ENCODE measurements at regions not wholly inside any gene's neighbourhood (a gene's known extent, or its start where the extent isn't known, plus 50 kb on each side); places are given as distances from the start of the nearest gene placed in this dataset.
"Not testable (repeated sequence)": the region's sequence is repeated elsewhere in the genome, so short reads cannot be mapped to it uniquely, and the experiment has no call there.

DNA sequence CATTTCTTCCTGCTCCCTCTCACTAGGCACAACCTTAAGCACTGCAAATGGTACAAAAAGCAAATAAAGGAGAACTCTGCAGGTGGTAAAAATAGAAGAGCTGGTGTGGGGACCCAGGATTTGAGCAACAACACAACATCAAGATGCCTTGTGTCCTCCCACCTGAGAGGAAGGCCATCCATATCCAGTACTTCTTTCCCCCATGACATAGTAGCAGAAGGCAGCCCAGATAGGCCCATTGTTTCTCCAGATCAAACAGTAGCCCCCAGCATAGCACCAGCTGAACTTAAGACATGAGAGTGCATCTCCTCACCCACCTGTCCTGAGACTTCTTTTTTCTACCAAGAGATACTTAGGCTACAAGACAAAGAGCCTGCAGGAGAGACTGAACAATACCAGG is 180.5 kb downstream of the GOLGA6L6 start:
- Histone ChIP-seq H3K36me3 (ENCODE audit: control insufficient read depth in 3 of 3, insufficient read depth in 2 of 3, low read depth in 1 of 3, low read length in 3 of 3) (no peaks in the 10 kb centered on the region), H3K4me1 (ENCODE audit: control insufficient read depth in 3 of 3, insufficient read depth in 2 of 3, low read depth in 1 of 3, low read length in 2 of 3) (no peaks in the 10 kb centered on the region), H3K27ac (ENCODE audit: low read depth in 1 of 3, low read length in 2 of 3) (no peak overlapping the region), H3K9me3 (ENCODE audit: control insufficient read depth in 2 of 2, insufficient read depth in 1 of 2, low read depth in 1 of 2, low read length in 1 of 2) (peaks cover 3 to 38% of the 10 kb centered on the region in 2 donors), H3K4me3 (ENCODE audit: low read depth in 1 of 3, low read length in 3 of 3) (no peak overlapping the region), H3K27me3 (ENCODE audit: control insufficient read depth in 3 of 3, insufficient read depth in 3 of 3, low read length in 3 of 3) (peaks cover 0 to 3% (median 0%) of the 10 kb centered on the region in 3 donors)
- FAIRE-seq (no peak), DNase-seq (no peak)

DNA sequence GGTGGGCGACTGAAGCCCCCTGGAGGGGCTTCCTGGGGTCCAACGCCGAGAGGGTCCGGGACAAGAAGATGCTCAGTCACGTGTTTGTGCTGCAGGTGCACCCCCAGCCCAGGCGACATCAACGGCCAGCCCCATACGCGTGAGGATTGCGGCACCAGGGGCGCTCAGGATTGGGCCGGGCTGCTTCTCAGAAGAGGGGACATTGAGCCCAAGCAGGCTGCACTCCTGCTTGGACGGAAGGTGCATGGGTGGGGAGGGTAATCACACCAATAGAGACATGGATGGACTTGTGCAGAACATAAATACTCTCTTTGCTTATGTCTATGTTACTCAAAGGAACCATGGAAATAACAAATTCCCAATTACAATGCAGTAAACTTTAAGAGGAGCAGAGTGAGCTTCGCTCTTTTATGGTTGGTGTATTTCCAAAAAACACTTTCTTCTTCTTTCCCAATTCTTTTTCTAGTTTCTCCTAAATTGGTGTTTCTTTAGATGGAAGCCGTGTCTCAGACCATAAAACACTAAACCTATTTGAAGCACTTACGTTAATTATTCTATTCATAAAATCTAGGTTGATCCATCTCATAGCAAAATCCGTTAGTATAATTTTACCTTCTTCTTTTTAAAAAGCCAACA is 182.7 kb downstream of the GOLGA6L6 start:
- peaks cover 3 to 58% of the 10 kb centered on the region in 2 donors for H3K9me3 ChIP-seq (ENCODE audit: control insufficient read depth in 2 of 2, insufficient read depth in 1 of 2, low read depth in 1 of 2, low read length in 1 of 2)
- H3K4me3 ChIP-seq (ENCODE audit: low read depth in 1 of 3, low read length in 3 of 3): no peak overlapping the region
- H3K4me1 ChIP-seq (ENCODE audit: control insufficient read depth in 3 of 3, insufficient read depth in 2 of 3, low read depth in 1 of 3, low read length in 2 of 3): no peaks in the 10 kb centered on the region
- no peak overlapping the region for H3K27ac ChIP-seq (ENCODE audit: low read depth in 1 of 3, low read length in 2 of 3)
- peaks cover 0 to 3% (median 0%) of the 10 kb centered on the region in 3 donors for H3K27me3 ChIP-seq (ENCODE audit: control insufficient read depth in 3 of 3, insufficient read depth in 3 of 3, low read length in 3 of 3)
- 74 to 79% (median 76%) methylated on average over 17 of the region's 17 CpGs for WGBS, 3 donors
- no peaks in the 10 kb centered on the region for H3K36me3 ChIP-seq (ENCODE audit: control insufficient read depth in 3 of 3, insufficient read depth in 2 of 3, low read depth in 1 of 3, low read length in 3 of 3)
- no peak for DNase-seq
- no peak for FAIRE-seq

DNA sequence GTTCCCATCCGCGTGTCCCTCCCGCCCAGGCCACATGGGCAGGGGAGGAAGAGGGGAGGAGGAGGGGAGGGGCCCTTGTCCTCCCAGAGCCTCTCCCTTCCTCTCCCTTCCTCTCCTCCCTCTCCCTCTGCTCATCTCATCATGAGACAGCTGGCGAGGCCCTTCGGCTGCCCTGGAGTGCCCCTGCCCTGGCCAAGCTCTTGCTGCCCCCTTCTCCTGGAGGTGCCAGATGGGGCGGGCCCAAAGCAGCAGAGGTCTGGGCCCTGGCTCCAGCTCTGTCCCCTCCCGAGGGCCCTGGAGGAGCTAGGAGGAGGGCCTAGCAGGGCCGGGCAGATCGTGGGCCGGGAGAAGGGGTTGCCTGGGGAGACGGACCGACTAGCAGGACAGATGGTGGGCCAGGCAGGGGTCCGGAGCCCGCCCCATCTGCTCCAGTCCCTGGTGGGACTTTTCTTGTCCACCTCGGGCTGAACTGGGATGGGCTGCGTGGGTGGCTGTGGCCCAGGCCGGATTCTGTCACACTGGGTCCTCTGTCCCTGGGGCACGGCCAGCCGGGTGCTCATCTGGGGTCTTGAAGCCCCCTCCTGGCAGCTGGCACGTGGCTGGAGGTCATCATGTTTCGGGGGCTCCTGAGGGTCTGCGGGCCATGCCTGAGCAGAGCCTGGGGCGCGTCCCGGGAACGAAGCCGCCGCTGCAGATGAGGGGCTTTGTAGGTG is 183.4 kb downstream of the GOLGA6L6 start:
- no peak overlapping the region for H3K27ac ChIP-seq (ENCODE audit: low read depth in 1 of 3, low read length in 2 of 3)
- H3K4me3 ChIP-seq (ENCODE audit: low read depth in 1 of 3, low read length in 3 of 3): no peak overlapping the region
- no peak for FAIRE-seq
- no peaks in the 10 kb centered on the region for H3K36me3 ChIP-seq (ENCODE audit: control insufficient read depth in 3 of 3, insufficient read depth in 2 of 3, low read depth in 1 of 3, low read length in 3 of 3)
- H3K4me1 ChIP-seq (ENCODE audit: control insufficient read depth in 3 of 3, insufficient read depth in 2 of 3, low read depth in 1 of 3, low read length in 2 of 3): no peaks in the 10 kb centered on the region
- DNase-seq: no peak
- peaks cover 0 to 3% (median 0%) of the 10 kb centered on the region in 3 donors for H3K27me3 ChIP-seq (ENCODE audit: control insufficient read depth in 3 of 3, insufficient read depth in 3 of 3, low read length in 3 of 3)
- peaks cover 3 to 60% of the 10 kb centered on the region in 2 donors for H3K9me3 ChIP-seq (ENCODE audit: control insufficient read depth in 2 of 2, insufficient read depth in 1 of 2, low read depth in 1 of 2, low read length in 1 of 2)
- WGBS, 3 donors: 87 to 88% (median 88%) methylated on average over 28 of the region's 28 CpGs

DNA sequence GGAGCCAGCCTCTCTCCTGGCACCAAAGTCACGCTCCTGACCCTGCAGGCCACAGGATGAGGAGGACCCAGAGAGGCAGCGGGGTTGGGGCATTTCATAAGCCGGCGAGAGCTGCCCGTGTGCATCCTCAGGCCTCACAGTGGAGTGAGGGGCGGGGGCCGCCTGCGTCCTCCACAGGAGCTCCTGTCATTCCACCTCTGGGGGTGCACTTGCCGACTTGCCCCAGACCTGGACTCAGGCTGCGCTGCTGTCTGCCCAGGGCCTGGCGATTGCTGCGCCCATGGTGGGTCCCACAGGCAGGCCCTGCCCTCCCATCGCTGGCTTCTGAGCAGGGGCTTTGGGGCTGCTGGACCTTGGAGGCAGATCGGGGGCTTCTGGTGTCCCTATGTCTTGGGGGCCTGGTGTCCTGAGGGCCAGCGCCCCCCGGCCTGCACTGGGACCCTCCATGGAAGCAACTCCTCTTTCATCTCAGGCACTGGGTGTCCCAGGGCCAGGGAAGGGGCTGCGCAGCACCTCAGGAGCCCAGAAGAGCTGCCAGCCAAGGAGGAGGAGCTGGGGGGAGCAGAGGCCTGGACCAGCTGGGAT is 184.0 kb downstream of the GOLGA6L6 start:
- Histone ChIP-seq H3K9me3 (ENCODE audit: control insufficient read depth in 2 of 2, insufficient read depth in 1 of 2, low read depth in 1 of 2, low read length in 1 of 2) (peaks cover 3 to 65% of the 10 kb centered on the region in 2 donors), H3K4me1 (ENCODE audit: control insufficient read depth in 3 of 3, insufficient read depth in 2 of 3, low read depth in 1 of 3, low read length in 2 of 3) (no peaks in the 10 kb centered on the region), H3K27me3 (ENCODE audit: control insufficient read depth in 3 of 3, insufficient read depth in 3 of 3, low read length in 3 of 3) (peaks cover 0 to 3% (median 0%) of the 10 kb centered on the region in 3 donors), H3K4me3 (ENCODE audit: low read depth in 1 of 3, low read length in 3 of 3) (no peak overlapping the region), H3K36me3 (ENCODE audit: control insufficient read depth in 3 of 3, insufficient read depth in 2 of 3, low read depth in 1 of 3, low read length in 3 of 3) (no peaks in the 10 kb centered on the region), H3K27ac (ENCODE audit: low read depth in 1 of 3, low read length in 2 of 3) (no peak overlapping the region)
- FAIRE-seq (no peak), DNase-seq (no peak)
- 84 to 90% (median 88%) methylated on average over 17 of the region's 17 CpGs for WGBS, 3 donors

DNA sequence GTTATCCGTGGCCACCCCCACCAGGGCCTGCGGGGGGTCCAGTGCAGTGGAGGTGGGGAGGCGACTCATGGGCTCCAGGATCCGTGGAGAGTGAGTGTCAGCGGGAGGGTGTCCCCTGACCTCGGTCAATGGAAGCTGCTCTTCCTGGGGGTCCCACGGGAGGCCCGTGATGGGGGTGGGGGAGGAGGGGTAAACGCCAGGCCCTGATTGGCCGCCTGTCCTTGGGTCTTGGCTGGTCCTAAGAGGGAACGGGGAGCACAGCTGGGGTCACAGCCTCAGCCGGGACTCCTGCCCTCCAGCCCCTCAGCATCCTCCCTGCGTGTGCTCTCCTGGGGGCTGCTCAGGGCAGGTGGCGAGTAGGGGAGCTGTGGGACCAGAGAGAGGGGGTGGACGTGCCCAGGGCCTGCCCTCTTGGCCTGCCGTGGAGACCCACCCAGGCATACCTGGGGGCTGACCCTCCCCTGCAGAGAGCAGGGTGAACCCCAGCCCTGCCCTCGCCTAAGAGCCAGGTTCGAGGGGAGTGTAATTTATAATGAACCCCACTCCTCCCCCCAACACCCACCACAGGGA is 184.6 kb downstream of the GOLGA6L6 start:
- Histone ChIP-seq H3K27ac (ENCODE audit: low read depth in 1 of 3, low read length in 2 of 3) (no peak overlapping the region), H3K4me3 (ENCODE audit: low read depth in 1 of 3, low read length in 3 of 3) (no peak overlapping the region), H3K4me1 (ENCODE audit: control insufficient read depth in 3 of 3, insufficient read depth in 2 of 3, low read depth in 1 of 3, low read length in 2 of 3) (no peaks in the 10 kb centered on the region), H3K27me3 (ENCODE audit: control insufficient read depth in 3 of 3, insufficient read depth in 3 of 3, low read length in 3 of 3) (peaks cover 0 to 3% (median 0%) of the 10 kb centered on the region in 3 donors), H3K9me3 (ENCODE audit: control insufficient read depth in 2 of 2, insufficient read depth in 1 of 2, low read depth in 1 of 2, low read length in 1 of 2) (peaks cover 3 to 70% of the 10 kb centered on the region in 2 donors), H3K36me3 (ENCODE audit: control insufficient read depth in 3 of 3, insufficient read depth in 2 of 3, low read depth in 1 of 3, low read length in 3 of 3) (no peaks in the 10 kb centered on the region)
- 83 to 84% (median 83%) methylated on average over 18 of the region's 18 CpGs for WGBS, 3 donors
- DNase-seq (no peak), FAIRE-seq (no peak)

DNA sequence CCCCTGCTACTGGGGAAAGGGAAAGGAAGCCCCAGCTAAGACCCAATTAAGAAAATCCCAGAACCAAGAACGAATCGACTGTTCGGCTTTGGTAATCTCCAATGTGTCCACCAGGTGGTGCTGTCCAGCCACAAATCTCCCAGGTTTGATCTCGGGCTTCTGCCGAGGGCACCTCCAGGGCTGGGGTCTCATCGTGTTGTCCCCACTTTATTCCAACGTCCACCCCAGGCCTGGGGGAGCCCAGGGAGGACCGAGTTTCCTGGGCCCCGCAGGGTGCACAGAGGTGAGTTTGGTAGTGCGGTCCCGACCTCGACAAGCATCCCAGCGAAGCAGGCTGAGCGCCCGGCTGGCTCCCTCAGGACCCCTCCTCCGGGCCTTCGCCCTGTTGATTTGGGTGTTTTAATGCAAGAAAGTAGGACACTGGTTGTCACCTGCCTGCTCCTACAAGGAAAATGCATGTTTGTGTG is 185.1 kb downstream of the GOLGA6L6 start:
- Histone ChIP-seq H3K4me3 (ENCODE audit: low read depth in 1 of 3, low read length in 3 of 3) (no peak overlapping the region), H3K4me1 (ENCODE audit: control insufficient read depth in 3 of 3, insufficient read depth in 2 of 3, low read depth in 1 of 3, low read length in 2 of 3) (no peaks in the 10 kb centered on the region), H3K9me3 (ENCODE audit: control insufficient read depth in 2 of 2, insufficient read depth in 1 of 2, low read depth in 1 of 2, low read length in 1 of 2) (peaks cover 3 to 76% of the 10 kb centered on the region in 2 donors), H3K27ac (ENCODE audit: low read depth in 1 of 3, low read length in 2 of 3) (no peak overlapping the region), H3K36me3 (ENCODE audit: control insufficient read depth in 3 of 3, insufficient read depth in 2 of 3, low read depth in 1 of 3, low read length in 3 of 3) (no peaks in the 10 kb centered on the region), H3K27me3 (ENCODE audit: control insufficient read depth in 3 of 3, insufficient read depth in 3 of 3, low read length in 3 of 3) (peaks cover 0 to 3% (median 0%) of the 10 kb centered on the region in 3 donors)
- WGBS, 3 donors: 65 to 70% (median 68%) methylated on average over 17 of the region's 17 CpGs
- no peak for FAIRE-seq
- DNase-seq: no peak

DNA sequence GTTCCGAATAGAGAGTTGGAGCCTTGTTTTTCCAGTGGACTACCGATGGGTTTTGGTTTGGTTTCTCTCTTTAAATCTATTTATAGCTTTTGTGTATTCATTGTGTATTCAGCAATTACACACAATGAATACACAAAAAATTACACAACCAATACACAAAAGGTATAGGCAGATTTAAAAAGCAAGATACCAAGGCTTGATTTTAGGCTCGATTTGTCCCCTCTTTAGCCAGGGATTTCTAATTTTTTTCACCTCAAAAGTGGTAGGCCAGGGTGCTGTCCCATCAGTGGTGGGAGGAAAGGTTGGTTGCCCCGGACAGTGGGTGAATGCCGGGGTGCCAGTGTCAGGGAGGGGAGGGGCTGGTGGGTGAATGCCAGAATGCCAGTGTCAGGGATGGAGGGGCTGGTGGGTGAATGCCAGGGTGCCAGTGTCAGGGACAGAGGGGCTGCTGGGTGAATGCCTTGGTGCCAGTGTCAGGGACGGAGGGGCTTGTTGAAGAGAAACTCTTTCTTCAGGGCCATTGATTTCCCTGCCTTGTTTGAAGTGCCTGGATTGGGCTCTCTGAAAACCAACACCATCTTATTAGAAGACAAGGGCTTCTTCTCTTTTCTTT is 186.2 kb downstream of the GOLGA6L6 start:
- Histone ChIP-seq H3K4me3 (ENCODE audit: low read depth in 1 of 3, low read length in 3 of 3) (no peak overlapping the region), H3K36me3 (ENCODE audit: control insufficient read depth in 3 of 3, insufficient read depth in 2 of 3, low read depth in 1 of 3, low read length in 3 of 3) (no peaks in the 10 kb centered on the region), H3K27ac (ENCODE audit: low read depth in 1 of 3, low read length in 2 of 3) (no peak overlapping the region), H3K4me1 (ENCODE audit: control insufficient read depth in 3 of 3, insufficient read depth in 2 of 3, low read depth in 1 of 3, low read length in 2 of 3) (no peaks in the 10 kb centered on the region), H3K9me3 (ENCODE audit: control insufficient read depth in 2 of 2, insufficient read depth in 1 of 2, low read depth in 1 of 2, low read length in 1 of 2) (peaks cover 3 to 81% of the 10 kb centered on the region in 2 donors), H3K27me3 (ENCODE audit: control insufficient read depth in 3 of 3, insufficient read depth in 3 of 3, low read length in 3 of 3) (no peaks in the 10 kb centered on the region)
- no peak for FAIRE-seq
- DNase-seq: no peak
- 79 to 82% (median 81%) methylated on average over 6 of the region's 6 CpGs for WGBS, 3 donors

DNA sequence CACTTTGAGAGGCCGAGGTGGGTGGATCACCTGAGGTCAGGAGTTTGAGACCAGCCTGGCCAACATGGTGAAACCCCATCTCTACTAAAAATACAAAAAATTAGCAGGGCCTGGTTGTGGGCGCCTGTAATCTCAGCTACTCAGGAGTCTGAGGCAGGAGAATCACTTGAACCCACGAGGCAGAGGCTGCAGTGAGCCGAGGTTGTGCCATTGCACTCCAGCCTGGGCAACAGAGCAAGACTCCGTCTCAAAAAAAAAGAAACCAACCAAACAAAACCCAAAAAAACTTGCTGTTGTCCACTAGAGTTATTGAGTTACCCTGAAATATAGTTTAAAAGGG is 186.7 kb downstream of the GOLGA6L6 start:
- not testable (repeated sequence) for H3K4me1 ChIP-seq (ENCODE audit: control insufficient read depth in 3 of 3, insufficient read depth in 2 of 3, low read depth in 1 of 3, low read length in 2 of 3); H3K27ac ChIP-seq (ENCODE audit: low read depth in 1 of 3, low read length in 2 of 3); DNase-seq; H3K27me3 ChIP-seq (ENCODE audit: control insufficient read depth in 3 of 3, insufficient read depth in 3 of 3, low read length in 3 of 3); H3K36me3 ChIP-seq (ENCODE audit: control insufficient read depth in 3 of 3, insufficient read depth in 2 of 3, low read depth in 1 of 3, low read length in 3 of 3); FAIRE-seq; H3K4me3 ChIP-seq (ENCODE audit: low read depth in 1 of 3, low read length in 3 of 3)
- H3K9me3 ChIP-seq (ENCODE audit: control insufficient read depth in 2 of 2, insufficient read depth in 1 of 2, low read depth in 1 of 2, low read length in 1 of 2): peaks cover 3 to 86% of the 10 kb centered on the region in 2 donors
- 56 to 68% (median 60%) methylated on average over 5 of the region's 5 CpGs for WGBS, 3 donors

All from small intestine (tissue), 7 donors.